ENCODE measurements at regions not wholly inside any gene's neighbourhood (a gene's known extent, or its start where the extent isn't known, plus 50 kb on each side); places are given as distances from the start of the nearest gene placed in this dataset.

DNA sequence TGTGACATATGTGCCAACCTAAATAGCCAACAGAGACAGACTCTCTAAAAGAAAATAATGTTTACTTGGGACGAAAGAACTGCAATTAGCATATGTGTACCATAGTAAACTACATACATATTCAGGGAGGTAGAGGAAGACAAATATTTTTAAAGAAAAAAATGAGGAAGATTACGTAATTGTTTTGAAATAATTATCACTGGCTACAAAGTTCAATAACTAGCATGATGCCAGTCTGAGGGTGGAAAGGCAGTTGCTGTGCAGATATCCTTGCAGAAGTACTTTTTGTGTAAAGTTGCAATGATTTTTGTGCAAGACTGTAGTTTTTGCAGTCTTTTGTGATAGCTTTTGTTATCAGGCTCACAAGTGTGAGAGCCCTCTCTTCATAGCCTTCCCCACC is 103.3 kb upstream of the ANO5 start (continued):
- TF ChIP-seq, protein P1, sequence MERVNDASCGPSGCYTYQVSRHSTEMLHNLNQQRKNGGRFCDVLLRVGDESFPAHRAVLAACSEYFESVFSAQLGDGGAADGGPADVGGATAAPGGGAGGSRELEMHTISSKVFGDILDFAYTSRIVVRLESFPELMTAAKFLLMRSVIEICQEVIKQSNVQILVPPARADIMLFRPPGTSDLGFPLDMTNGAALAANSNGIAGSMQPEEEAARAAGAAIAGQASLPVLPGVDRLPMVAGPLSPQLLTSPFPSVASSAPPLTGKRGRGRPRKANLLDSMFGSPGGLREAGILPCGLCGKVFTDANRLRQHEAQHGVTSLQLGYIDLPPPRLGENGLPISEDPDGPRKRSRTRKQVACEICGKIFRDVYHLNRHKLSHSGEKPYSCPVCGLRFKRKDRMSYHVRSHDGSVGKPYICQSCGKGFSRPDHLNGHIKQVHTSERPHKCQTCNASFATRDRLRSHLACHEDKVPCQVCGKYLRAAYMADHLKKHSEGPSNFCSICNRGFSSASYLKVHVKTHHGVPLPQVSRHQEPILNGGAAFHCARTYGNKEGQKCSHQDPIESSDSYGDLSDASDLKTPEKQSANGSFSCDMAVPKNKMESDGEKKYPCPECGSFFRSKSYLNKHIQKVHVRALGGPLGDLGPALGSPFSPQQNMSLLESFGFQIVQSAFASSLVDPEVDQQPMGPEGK (CRISPR knock-in tag; IDR thresholded peaks at IDR 0.05) = no peak
- TF ChIP-seq ZNF761 (CRISPR knock-in tag; conservative IDR thresholded peaks at IDR 0.05) (no peak), ZNF724P (CRISPR knock-in tag; IDR thresholded peaks at IDR 0.05; ENCODE audit: borderline replicate concordance) (no peak), ELF1 (CRISPR knock-in tag; IDR thresholded peaks at IDR 0.05) (no peak), RBFOX2 (IDR thresholded peaks at IDR 0.05; ENCODE audit: low read depth, low read length) (no peak)

DNA sequence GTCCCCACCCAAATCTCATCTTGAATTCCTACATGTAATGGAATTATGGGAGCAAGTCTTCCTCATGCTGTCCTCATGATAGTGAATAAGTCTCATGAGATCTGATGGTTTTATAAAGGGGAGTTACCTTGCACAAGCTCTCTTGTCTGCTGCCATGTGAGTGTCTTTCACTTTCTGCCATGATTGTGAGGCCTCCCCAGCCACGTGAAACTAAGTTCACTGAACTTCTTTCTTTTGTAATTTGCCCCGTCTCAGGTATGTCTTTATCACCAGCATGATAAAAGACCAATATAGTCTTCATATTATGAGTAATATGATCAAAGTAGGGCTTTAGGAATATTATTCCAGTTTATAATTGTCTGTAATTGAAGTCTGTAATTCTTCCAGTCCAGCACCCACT is 86.3 kb upstream of the ANO5 start:
- CTCF ChIA-PET (ENCODE audit: low intra/inter-chr PET ratio, low total read pairs) = no interaction called here
- FAIRE-seq = no peak
- Histone ChIP-seq H3K36me3 (replicated peaks in 1 of 2; ENCODE audit: control insufficient read depth in 1 of 2, insufficient read depth in 2 of 2, low read length in 2 of 2) (no peaks in the 10 kb centered on the region), H3K4me3 (replicated peaks in 1 of 3; ENCODE audit: insufficient read depth in 1 of 3, low read depth in 2 of 3, low read length in 3 of 3) (no peak overlapping the region), H3K9ac (ENCODE audit: insufficient read depth, low read depth, low read length) (no peak overlapping the region), H3K79me2 (ENCODE audit: insufficient read depth, low read length) (no peaks in the 10 kb centered on the region), H4K20me1 (ENCODE audit: insufficient read depth, low read length) (no peaks in the 10 kb centered on the region), H2AFZ (ENCODE audit: low read length) (no peak overlapping the region), H3K27me3 (ENCODE audit: control insufficient read depth in 1 of 2, insufficient read depth in 2 of 2, low read length in 2 of 2) (no peaks in the 10 kb centered on the region), H3K9me3 (ENCODE audit: low read length) (peaks cover 14% of the 10 kb centered on the region), H3K4me2 (ENCODE audit: low read depth, low read length) (no peak overlapping the region), H3K27ac (ENCODE audit: extremely low read length, insufficient read depth, low read length) (no peak overlapping the region), H3K4me1 (ENCODE audit: insufficient read depth, low read length) (no peaks in the 10 kb centered on the region)
- in situ Hi-C loops (cut with HindIII; ENCODE audit: extremely low pct_ligation_motif_present, low pct_unique_long_range_greater_than_20kb) = no loop called here
- no peak for DNase-seq (ENCODE audit: low spot score)
- intact Hi-C loops (cut with micrococcal nuclease; ENCODE audit: unreplicated experiment) = no loop called here
- WGBS (ENCODE audit: low lambda C conversion rate) = 0% methylated on average over 2 of the region's 2 CpGs
- POLR2A ChIA-PET = no interaction called here
- BruUV-seq (replicated peaks) = no TSS peak
- ATAC-seq = no peak
- TF ChIP-seq PPARG (CRISPR knock-in tag; conservative IDR thresholded peaks at IDR 0.05) (no peak), RBFOX2 (IDR thresholded peaks at IDR 0.05; ENCODE audit: low read depth, low read length) (no peak), SIX4 (CRISPR knock-in tag; IDR thresholded peaks at IDR 0.05) (no peak), GPN1 (CRISPR knock-in tag; IDR thresholded peaks at IDR 0.05; ENCODE audit: borderline replicate concordance) (no peak), ZNF136 (CRISPR knock-in tag; IDR thresholded peaks at IDR 0.05; ENCODE audit: low read depth) (no peak), ZMYM2 (CRISPR knock-in tag; IDR thresholded peaks at IDR 0.05) (no peak), ZNF224 (CRISPR knock-in tag; IDR thresholded peaks at IDR 0.05) (no peak), ZNF337 (CRISPR knock-in tag; IDR thresholded peaks at IDR 0.05; ENCODE audit: borderline replicate concordance, low read depth) (no peak), ZNF660 (CRISPR knock-in tag; IDR thresholded peaks at IDR 0.05; ENCODE audit: borderline replicate concordance, low read depth) (no peak), KDM5B (CRISPR knock-in tag; IDR thresholded peaks at IDR 0.05; ENCODE audit: borderline replicate concordance) (no peak), SIN3A (IDR thresholded peaks at IDR 0.05; ENCODE audit: borderline replicate concordance, low read depth, low read length) (no peak), ZNF83 (CRISPR knock-in tag; IDR thresholded peaks at IDR 0.05; ENCODE audit: borderline replicate concordance) (no peak)
- TF ChIP-seq, protein P2, sequence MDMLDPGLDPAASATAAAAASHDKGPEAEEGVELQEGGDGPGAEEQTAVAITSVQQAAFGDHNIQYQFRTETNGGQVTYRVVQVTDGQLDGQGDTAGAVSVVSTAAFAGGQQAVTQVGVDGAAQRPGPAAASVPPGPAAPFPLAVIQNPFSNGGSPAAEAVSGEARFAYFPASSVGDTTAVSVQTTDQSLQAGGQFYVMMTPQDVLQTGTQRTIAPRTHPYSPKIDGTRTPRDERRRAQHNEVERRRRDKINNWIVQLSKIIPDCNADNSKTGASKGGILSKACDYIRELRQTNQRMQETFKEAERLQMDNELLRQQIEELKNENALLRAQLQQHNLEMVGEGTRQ (IDR thresholded peaks at IDR 0.05; ENCODE audit: low read depth, low read length) = no peak
- TF ChIP-seq, protein P2 (CRISPR knock-in tag; IDR thresholded peaks at IDR 0.05; ENCODE audit: borderline replicate concordance) = no peak
- TF ChIP-seq, protein P3, sequence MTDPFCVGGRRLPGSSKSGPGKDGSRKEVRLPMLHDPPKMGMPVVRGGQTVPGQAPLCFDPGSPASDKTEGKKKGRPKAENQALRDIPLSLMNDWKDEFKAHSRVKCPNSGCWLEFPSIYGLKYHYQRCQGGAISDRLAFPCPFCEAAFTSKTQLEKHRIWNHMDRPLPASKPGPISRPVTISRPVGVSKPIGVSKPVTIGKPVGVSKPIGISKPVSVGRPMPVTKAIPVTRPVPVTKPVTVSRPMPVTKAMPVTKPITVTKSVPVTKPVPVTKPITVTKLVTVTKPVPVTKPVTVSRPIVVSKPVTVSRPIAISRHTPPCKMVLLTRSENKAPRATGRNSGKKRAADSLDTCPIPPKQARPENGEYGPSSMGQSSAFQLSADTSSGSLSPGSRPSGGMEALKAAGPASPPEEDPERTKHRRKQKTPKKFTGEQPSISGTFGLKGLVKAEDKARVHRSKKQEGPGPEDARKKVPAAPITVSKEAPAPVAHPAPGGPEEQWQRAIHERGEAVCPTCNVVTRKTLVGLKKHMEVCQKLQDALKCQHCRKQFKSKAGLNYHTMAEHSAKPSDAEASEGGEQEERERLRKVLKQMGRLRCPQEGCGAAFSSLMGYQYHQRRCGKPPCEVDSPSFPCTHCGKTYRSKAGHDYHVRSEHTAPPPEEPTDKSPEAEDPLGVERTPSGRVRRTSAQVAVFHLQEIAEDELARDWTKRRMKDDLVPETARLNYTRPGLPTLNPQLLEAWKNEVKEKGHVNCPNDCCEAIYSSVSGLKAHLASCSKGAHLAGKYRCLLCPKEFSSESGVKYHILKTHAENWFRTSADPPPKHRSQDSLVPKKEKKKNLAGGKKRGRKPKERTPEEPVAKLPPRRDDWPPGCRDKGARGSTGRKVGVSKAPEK (CRISPR knock-in tag; IDR thresholded peaks at IDR 0.05; ENCODE audit: borderline replicate concordance) = no peak
